ENCODE measurements at regions not wholly inside any gene's neighbourhood (a gene's known extent, or its start where the extent isn't known, plus 50 kb on each side); places are given as distances from the start of the nearest gene placed in this dataset.

DNA sequence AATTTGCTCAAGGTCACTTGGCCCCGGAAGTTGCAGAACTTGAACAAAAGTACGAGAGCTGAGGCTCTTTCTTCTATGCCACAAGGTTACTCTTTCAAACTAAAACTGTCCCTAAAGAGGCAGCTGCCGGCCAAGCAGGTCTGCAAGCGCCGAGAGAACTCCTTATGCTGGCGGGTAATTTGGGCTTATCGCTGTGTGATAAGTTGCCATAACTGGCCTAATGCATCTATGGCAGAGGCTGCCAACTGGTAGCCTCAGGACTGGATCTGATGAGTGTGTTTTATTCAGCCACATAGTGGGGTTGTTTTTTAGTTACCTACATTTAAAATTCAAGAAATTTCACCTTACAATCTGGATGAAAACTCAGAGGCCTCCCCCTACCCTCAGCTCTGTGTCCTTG, 68.1 kb upstream of the SPOCK1 start:
- DNase-seq (ENCODE audit: low read depth) = no peak

DNA sequence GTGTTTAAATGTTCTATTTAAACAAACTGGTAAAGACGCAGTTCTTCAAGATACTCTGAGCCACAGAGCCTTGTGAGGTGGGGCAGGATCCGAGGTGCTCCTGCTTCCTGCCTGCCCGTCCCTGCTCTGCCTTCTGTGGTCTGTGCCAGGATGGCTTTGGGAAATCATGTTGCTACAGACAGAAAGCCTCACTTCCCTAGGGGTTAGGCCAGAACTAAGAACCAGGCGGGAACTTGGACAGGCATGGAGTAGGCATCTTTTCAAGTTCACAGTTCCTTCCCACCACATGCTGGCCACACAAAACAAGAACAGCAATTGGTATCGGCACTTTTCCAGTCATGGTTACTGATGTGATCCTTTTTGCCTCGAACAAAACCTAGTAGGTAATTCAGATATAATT, 67.7 kb upstream of the SPOCK1 start:
- DNase-seq (ENCODE audit: low read depth) = peak; percentile 47

DNA sequence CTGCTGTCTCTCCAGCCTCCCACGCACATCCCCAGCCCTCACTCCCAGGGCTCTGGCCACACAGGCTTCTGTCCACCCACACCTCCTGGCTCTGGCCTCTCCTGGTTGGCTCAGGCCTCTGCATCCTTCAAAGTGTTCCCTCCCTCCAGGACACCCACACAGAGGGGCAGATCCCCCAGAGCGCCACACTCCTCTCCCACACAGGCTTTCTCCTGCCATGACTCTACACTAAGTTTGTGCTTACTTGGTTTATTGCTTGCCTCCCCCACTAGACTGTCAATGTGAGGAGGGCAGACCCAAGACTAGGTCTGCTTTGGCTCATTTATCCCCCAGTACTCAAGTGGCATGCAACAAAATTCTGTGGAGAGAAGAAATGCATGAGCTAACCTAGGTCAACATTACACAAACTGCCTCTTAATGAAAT, 67.0 kb upstream of the SPOCK1 start:
- peak; percentile 72 for DNase-seq (ENCODE audit: low read depth)

DNA sequence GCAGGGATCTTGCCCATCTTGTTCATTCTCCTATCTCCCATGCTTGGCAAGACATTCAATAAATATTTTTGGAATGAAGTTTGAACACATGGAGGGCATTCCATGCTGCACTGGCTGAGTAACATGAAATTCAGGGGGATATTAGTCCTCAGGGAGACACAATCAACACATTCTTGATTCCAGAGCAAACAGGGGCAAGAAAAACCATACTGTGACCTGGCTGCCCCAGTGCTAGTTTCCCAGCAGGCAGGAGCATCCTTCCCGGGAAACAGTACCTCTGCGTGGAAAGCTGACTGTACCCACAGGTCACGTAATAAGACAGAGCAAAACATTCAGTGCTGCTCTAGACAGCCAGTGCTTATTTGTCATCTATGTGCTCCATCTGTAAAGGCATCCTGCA, 66.3 kb upstream of the SPOCK1 start:
- DNase-seq (ENCODE audit: low read depth) = peak; percentile 36

DNA sequence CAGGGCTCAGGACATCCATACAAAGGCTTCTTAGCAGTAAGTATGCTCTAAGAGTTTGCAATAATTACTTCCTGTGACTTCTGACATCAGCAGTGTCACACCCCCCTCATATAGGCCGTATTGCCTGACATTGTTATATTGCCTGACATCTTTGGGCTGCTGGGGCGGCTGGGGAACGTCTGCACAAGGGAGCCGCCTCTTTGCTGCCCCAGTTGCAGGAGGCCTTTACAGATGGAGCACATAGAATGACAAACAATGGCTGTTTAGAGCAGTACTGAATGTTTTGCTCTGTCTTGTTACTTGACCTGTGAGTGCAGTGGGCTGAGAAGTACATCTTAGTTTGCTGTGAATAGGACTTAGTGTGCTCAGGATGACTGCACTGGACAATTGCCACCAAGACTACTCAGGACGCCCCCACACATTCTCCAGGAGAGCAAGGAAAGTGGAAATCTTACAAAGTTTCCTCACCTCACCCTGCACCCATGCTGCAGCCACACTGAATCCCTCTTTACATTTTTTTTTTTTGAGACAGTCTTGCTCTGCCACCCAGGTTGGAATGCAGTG, 65.4 kb upstream of the SPOCK1 start:
- DNase-seq (ENCODE audit: low read depth) = peak; percentile 35

DNA sequence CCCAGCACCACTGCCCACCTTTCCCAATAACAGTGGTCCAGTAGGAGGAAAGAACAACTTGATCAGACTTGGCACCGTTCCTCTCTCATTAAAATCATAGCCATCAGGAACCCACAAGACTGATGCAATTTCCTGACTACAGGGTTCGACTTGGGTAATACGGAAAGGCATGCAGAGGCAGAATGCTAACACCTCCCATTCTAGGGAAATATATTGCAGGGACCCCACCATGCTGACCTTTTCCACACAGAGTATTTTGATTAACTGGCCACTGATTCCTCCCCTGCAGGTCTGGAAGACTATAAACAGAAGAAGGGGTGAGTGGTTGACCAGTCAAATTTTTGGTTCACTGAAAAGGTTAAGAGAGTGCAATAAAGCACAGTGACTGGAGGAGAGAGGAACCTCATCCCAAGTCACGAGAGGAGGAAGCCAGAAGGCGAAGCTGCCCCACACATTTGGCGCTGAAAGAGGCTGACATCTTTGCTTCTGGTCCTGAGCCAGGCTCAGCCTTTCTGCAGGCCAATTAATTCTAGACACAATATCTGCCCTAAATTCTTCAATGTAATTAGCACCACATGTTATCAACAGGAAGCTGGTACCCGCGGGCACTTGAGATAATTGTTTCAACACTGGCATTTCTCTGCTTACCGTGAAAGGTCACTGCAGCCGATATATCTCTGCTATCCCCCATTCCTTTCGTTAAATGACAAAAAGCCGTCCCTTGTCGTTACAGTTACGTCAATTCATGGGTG, 64.7 kb upstream of the SPOCK1 start:
- DNase-seq (ENCODE audit: low read depth) = peak; percentile 93

DNA sequence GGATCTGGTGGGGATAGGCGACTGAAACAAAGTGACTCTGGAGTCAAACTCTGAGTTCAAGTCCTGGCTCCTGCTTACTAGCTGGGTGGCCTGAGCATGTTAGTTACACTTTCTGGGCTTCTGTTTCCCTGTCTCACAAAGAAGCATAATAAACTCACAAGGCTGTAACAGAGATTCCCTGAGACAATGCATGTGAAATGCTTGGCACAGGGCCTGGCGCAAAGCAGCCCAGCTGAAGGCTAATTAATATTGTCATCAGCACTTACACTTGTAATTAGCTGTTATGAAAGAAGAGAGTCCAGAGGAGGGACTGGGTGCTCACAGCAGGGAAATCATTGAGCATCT, 64.1 kb upstream of the SPOCK1 start:
- DNase-seq (ENCODE audit: low read depth) = no peak

DNA sequence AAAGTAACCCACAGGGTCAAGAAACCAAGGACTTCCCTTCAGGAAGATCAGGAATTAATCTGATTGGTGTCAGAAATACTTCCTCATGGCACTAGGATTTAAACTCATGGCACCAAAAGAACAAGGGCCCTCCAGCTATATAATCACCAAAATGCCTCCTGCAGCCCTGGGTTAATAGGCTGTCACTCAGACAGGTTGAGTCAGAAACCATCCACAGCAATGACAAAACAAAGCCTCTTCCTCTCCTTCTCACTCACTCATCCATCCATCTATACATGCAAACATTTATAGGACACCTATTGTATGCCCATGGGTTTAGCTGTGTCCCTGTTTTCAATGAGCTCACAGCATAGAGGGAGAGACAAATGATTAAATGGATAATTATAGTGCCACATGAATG, 62.5 kb upstream of the SPOCK1 start:
- peak; percentile 78 for DNase-seq (ENCODE audit: low read depth)

DNA sequence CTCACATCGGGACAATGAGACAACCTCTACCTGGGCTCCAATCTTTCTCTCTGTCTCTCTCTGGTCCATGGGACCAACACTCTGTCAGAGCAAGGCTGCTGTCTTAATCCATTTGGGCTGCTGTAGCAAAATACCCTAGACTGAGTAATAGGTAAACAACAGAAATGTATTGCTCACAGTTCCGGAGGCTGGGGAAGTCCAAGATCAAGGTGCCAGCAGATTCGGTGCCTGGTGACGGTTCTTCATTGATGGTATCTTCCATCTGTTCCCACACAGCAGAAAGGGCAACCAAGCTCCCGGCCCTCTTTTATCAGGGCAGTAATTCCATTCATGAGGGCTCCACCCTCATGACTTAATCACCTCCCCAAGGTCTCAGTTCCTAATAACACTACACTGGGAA, 61.3 kb upstream of the SPOCK1 start:
- DNase-seq (ENCODE audit: low read depth) = peak; percentile 86
